H9 (cell line): ENCODE measurements at regions not wholly inside any gene's neighbourhood (a gene's known extent, or its start where the extent isn't known, plus 50 kb on each side); places are given as distances from the start of the nearest gene placed in this dataset.
"Not testable (repeated sequence)": the region's sequence is repeated elsewhere in the genome, so short reads cannot be mapped to it uniquely, and the experiment has no call there.

ENCODE experiments used
- DNase-seq: peaks from one replicate; pipeline ENCODE4 v3.0.0-alpha.2; 2017
- H2AFZ ChIP-seq: one replicate; pipeline ENCODE4 v1.6.1; 2013; ENCODE audit warnings: mild to moderate bottlenecking, low read length, control low read depth, moderate library complexity
- H2AK5ac ChIP-seq: 2 replicates; pipeline ENCODE4 v1.6.1; 2013; ENCODE audit warnings: low read length, control low read depth, mixed read lengths; ENCODE audit not compliant: insufficient read length
- H2BK120ac ChIP-seq: one replicate; pipeline ENCODE4 v1.6.1; 2013; ENCODE audit warnings: low read depth, mild to moderate bottlenecking, low read length, control low read depth, inconsistent platforms; ENCODE audit not compliant: poor library complexity, severe bottlenecking
- H2BK12ac ChIP-seq: 2 replicates; pipeline ENCODE4 v1.6.1; 2013; ENCODE audit warnings: low read length, control low read depth, mixed read lengths, low read depth; ENCODE audit not compliant: insufficient read length
- H2BK15ac ChIP-seq: 2 replicates; pipeline ENCODE4 v1.6.1; 2013; ENCODE audit warnings: low read depth, low read length, control low read depth
- H2BK20ac ChIP-seq: one replicate; pipeline ENCODE4 v1.6.1; 2013; ENCODE audit warnings: low read depth, mild to moderate bottlenecking, low read length, control low read depth, inconsistent platforms; ENCODE audit not compliant: poor library complexity, severe bottlenecking
- H2BK5ac ChIP-seq: 2 replicates; pipeline ENCODE4 v1.6.1; 2013; ENCODE audit warnings: low read length, control low read depth, mixed read lengths; ENCODE audit not compliant: insufficient read length
- H3K14ac ChIP-seq: 2 replicates; pipeline ENCODE4 v1.6.1; 2013; ENCODE audit warnings: low read length, control low read depth; ENCODE audit not compliant: insufficient read depth
- H3K18ac ChIP-seq: 2 replicates; pipeline ENCODE4 v1.6.1; 2013; ENCODE audit warnings: low read depth, mild to moderate bottlenecking, mixed read lengths, low read length, control low read depth; ENCODE audit not compliant: insufficient read length
- H3K23ac ChIP-seq: 2 replicates; pipeline ENCODE4 v1.6.1; 2013; ENCODE audit warnings: low read length, control low read depth, mixed read lengths, low read depth; ENCODE audit not compliant: insufficient read length
- H3K23me2 ChIP-seq: 2 replicates; pipeline ENCODE4 v1.6.1; 2013; ENCODE audit warnings: low read depth, mild to moderate bottlenecking, mixed read lengths, low read length, control low read depth; ENCODE audit not compliant: insufficient read length, poor library complexity, severe bottlenecking
- H3K27ac ChIP-seq: 2 replicates; pipeline ENCODE4 v1.5.1; 2013; ENCODE audit warnings: low read length, control low read depth, mixed read lengths, low read depth; ENCODE audit not compliant: insufficient read length
- H3K27me3 ChIP-seq: 2 replicates; pipeline ENCODE4 v1.6.1; 2013; ENCODE audit warnings: low read length, control low read depth, inconsistent platforms; ENCODE audit not compliant: insufficient read depth
- H3K4ac ChIP-seq: 2 replicates; pipeline ENCODE4 v1.6.1; 2013; ENCODE audit warnings: low read depth, mild to moderate bottlenecking, control low read depth, inconsistent platforms, low read length, moderate library complexity
- H3K4me1 ChIP-seq: 2 replicates; pipeline ENCODE4 v1.6.1; 2013; ENCODE audit warnings: low read length, control low read depth, inconsistent platforms; ENCODE audit not compliant: insufficient read depth
- H3K4me2 ChIP-seq: 2 replicates; pipeline ENCODE4 v1.6.1; 2013; ENCODE audit warnings: low read length, control low read depth, mixed read lengths; ENCODE audit not compliant: insufficient read length, insufficient read depth
- H3K56ac ChIP-seq: 2 replicates; pipeline ENCODE4 v1.6.1; 2013; ENCODE audit warnings: low read depth, mild to moderate bottlenecking, mixed read lengths, low read length, control low read depth; ENCODE audit not compliant: insufficient read length
- H3K79me1 ChIP-seq: 2 replicates; pipeline ENCODE4 v1.6.1; 2013; ENCODE audit warnings: low read depth, mild to moderate bottlenecking, moderate library complexity, low read length, control low read depth, inconsistent platforms; ENCODE audit not compliant: insufficient read depth, poor library complexity, severe bottlenecking
- H3K79me2 ChIP-seq: 2 replicates; pipeline ENCODE4 v1.6.1; 2013; ENCODE audit warnings: low read length, control low read depth, inconsistent platforms; ENCODE audit not compliant: insufficient read depth
- H3K9ac ChIP-seq: 2 replicates; pipeline ENCODE4 v1.6.1; 2013; ENCODE audit warnings: low read length, control low read depth, mixed read lengths; ENCODE audit not compliant: insufficient read length; ENCODE audit errors: extremely low read depth
- H3K9me3 ChIP-seq: one replicate; pipeline ENCODE4 v1.6.1; 2013; ENCODE audit warnings: low read depth, low read length, inconsistent platforms; ENCODE audit not compliant: control insufficient read depth
- H3T11ph ChIP-seq: one replicate; pipeline ENCODE4 v1.6.1; 2013; ENCODE audit warnings: mild to moderate bottlenecking, low read length, control low read depth, inconsistent platforms
- H4K20me1 ChIP-seq: one replicate; pipeline ENCODE4 v1.6.1; 2013; ENCODE audit not compliant: control insufficient read depth, insufficient read length, insufficient read depth
- H4K5ac ChIP-seq: 2 replicates; pipeline ENCODE4 v1.6.1; 2013; ENCODE audit warnings: low read depth, mild to moderate bottlenecking, mixed read lengths, low read length, control low read depth; ENCODE audit not compliant: insufficient read length
- H4K8ac ChIP-seq: replicated peaks from 2 replicates; pipeline ENCODE4 v1.6.1; 2013; ENCODE audit warnings: low read length, control low read depth, mixed read lengths, low read depth; ENCODE audit not compliant: insufficient read length
- H4K91ac ChIP-seq: 2 replicates; pipeline ENCODE4 v1.6.1; 2013; ENCODE audit warnings: low read depth, mild to moderate bottlenecking, moderate library complexity, mixed read lengths, low read length, control low read depth; ENCODE audit not compliant: insufficient read length
- H3K27ac Mint-ChIP-seq, 3 experiments: 2 replicates in 2 of 3; 3 replicates in 1 of 3; pipeline ENCODE4 v1.8.0; 2020 to 2021; ENCODE audit warnings: mixed read lengths in 3 of 3, mild to moderate bottlenecking in 1 of 3, moderate library complexity in 1 of 3
- H3K27me3 Mint-ChIP-seq: 2 replicates; pipeline ENCODE4 v1.8.0; 2021; ENCODE audit warnings: low read depth, mild to moderate bottlenecking, moderate library complexity, mixed read lengths
- H3K36me3 Mint-ChIP-seq, 3 experiments: 2 replicates in 2 of 3; 3 replicates in 1 of 3; pipeline ENCODE4 v1.8.0; 2020 to 2021; ENCODE audit warnings: low read depth in 3 of 3, mixed read lengths in 3 of 3; ENCODE audit not compliant: insufficient read depth in 1 of 3
- H3K4me1 Mint-ChIP-seq, 2 experiments: 2 replicates each; pipeline ENCODE4 v1.8.0; 2020; ENCODE audit warnings: mixed read lengths in 2 of 2
- H3K4me3 Mint-ChIP-seq, 2 experiments: 2 replicates in 1 of 2; 3 replicates in 1 of 2; pipeline ENCODE4 v1.8.0; 2020 to 2021; ENCODE audit warnings: mild to moderate bottlenecking in 2 of 2, mixed read lengths in 2 of 2, moderate library complexity in 1 of 2
- H3K9me3 Mint-ChIP-seq, 2 experiments: 2 replicates in 1 of 2; 3 replicates in 1 of 2; pipeline ENCODE4 v1.8.0; 2020; ENCODE audit warnings: mild to moderate bottlenecking in 2 of 2, mixed read lengths in 2 of 2, moderate library complexity in 1 of 2
- WGBS: extraction: QIAGEN DNeasy Blood & Tissue Kit; methylation state at CpG from one replicate; pipeline ENCODE4 v1.1.7; 2013; ENCODE audit warnings: missing lambda C conversion rate, low lambda C conversion rate, mixed read lengths; ENCODE audit not compliant: insufficient read length; ENCODE audit errors: extremely low coverage; 5-methylcytosine and 5-hydroxymethylcytosine counted together

- not testable (repeated sequence) for H3K27me3 ChIP-seq, H3K4me2 ChIP-seq, H2BK12ac ChIP-seq, H4K8ac ChIP-seq, H2BK20ac ChIP-seq, H3K27ac ChIP-seq, H4K91ac ChIP-seq, H3K23me2 ChIP-seq, H2AK5ac ChIP-seq, H3K27ac Mint-ChIP-seq, H3K4me1 Mint-ChIP-seq, H2BK120ac ChIP-seq, H3K18ac ChIP-seq, H3K79me2 ChIP-seq, H3K4me3 Mint-ChIP-seq, H3T11ph ChIP-seq, H4K20me1 ChIP-seq, H2AFZ ChIP-seq, H3K9ac ChIP-seq, H3K4ac ChIP-seq, H3K4me1 ChIP-seq, H3K23ac ChIP-seq, H4K5ac ChIP-seq, H2BK5ac ChIP-seq, H3K14ac ChIP-seq, H3K56ac ChIP-seq, H3K79me1 ChIP-seq, H2BK15ac ChIP-seq
- Mint-ChIP-seq H3K9me3 (peaks cover 92 to 95% of the 10 kb centered on the region in 2 experiments), H3K27me3 (peaks cover 10% of the 10 kb centered on the region), H3K36me3 (peaks cover 37 to 69% (median 48%) of the 10 kb centered on the region in 3 experiments; a peak in 6 of 7 replicates)
- H3K9me3 ChIP-seq: peaks cover 86% of the 10 kb centered on the region
- no CpG with 5 or more reads among the region's 4 CpGs for WGBS
- peak; percentile 13 for DNase-seq
Measured at GRCh38 chr15:20301041-20301390, 240.6 kb downstream of the GOLGA6L6 start.

DNA sequence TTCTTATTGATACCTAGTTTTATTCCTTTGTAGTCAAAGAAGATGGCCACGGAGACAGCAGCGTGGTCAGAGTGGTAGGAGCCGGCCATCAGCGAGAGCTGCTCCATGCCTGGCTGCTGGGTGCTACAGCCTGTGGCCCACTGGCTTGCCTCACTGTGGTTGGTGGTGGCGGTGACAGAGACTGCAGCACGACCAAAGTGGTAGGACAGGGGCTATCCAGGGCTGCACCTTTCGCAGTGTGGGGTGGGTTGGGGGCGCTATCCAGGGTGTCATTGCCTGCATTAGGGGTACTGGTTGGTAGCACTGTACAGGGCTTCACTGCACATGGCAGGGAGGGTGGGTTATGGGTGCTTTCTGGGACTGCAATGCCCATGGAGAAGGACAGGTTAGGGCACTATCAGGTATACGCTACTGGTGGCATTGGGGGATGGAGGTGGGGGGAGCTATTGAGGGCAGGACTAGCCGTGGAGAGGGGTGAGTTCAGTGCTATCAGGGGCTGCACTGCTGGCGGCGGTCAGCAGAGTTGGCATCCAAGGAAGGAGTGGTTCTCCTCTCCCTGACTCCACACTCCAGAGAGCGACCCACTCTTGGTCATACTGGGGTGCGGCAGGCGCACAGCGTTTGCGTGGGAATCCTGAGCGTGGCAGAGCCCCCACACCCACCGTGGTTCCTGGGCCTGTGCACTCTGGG lies 241.1 kb downstream of the GOLGA6L6 start:
- H3K4me1 Mint-ChIP-seq, H3K79me1 ChIP-seq, H3K9ac ChIP-seq, H3K4me2 ChIP-seq, H3K79me2 ChIP-seq, H2BK15ac ChIP-seq, H3K4ac ChIP-seq, H2AK5ac ChIP-seq, H3K56ac ChIP-seq, H4K91ac ChIP-seq, H2BK5ac ChIP-seq, H3K23ac ChIP-seq, DNase-seq, H3T11ph ChIP-seq, H3K27ac Mint-ChIP-seq, H4K20me1 ChIP-seq, H3K27ac ChIP-seq, H3K4me3 Mint-ChIP-seq, H2BK120ac ChIP-seq, H2BK20ac ChIP-seq, H4K5ac ChIP-seq, H3K23me2 ChIP-seq, H3K4me1 ChIP-seq, H3K14ac ChIP-seq, H3K18ac ChIP-seq, H4K8ac ChIP-seq, H2BK12ac ChIP-seq, H2AFZ ChIP-seq, H3K27me3 ChIP-seq: not testable (repeated sequence)
- no CpG with 5 or more reads among the region's 19 CpGs for WGBS
- peaks cover 11% of the 10 kb centered on the region for H3K27me3 Mint-ChIP-seq
- peaks cover 95 to 96% of the 10 kb centered on the region in 2 experiments for H3K9me3 Mint-ChIP-seq
- H3K9me3 ChIP-seq: peaks cover 86% of the 10 kb centered on the region
- peaks cover 41 to 72% (median 52%) of the 10 kb centered on the region in 3 experiments for H3K36me3 Mint-ChIP-seq
